Loucy (cell line): ENCODE measurements at regions not wholly inside any gene's neighbourhood (a gene's known extent, or its start where the extent isn't known, plus 50 kb on each side); places are given as distances from the start of the nearest gene placed in this dataset.

Experiments
- H2AFZ ChIP-seq: fragments of 200-600 bp; sonication (generic); 2 replicates; pipeline ENCODE4 v1.6.0; 2016; ENCODE audit warnings: antibody characterized with exemption, mild to moderate bottlenecking, low read length, moderate library complexity
- H3F3A ChIP-seq: fragments of 200-600 bp; 2 replicates; pipeline ENCODE4 v1.6.0; 2016; ENCODE audit warnings: antibody characterized with exemption, low read depth, mild to moderate bottlenecking
- H3K27me3 ChIP-seq: fragments of 200-600 bp; sonication (generic); 2 replicates; pipeline ENCODE4 v1.6.1; 2014; ENCODE audit warnings: low read length, mild to moderate bottlenecking; ENCODE audit not compliant: insufficient read depth, poor library complexity, severe bottlenecking
- H3K36me3 ChIP-seq: fragments of 200-600 bp; sonication (generic); 2 replicates; pipeline ENCODE4 v1.6.1; 2016; ENCODE audit warnings: low read length; ENCODE audit not compliant: insufficient read depth
- H3K4me1 ChIP-seq: fragments of 200-600 bp; sonication (generic); 2 replicates; pipeline ENCODE4 v1.5.1; 2014; ENCODE audit warnings: low read length, mild to moderate bottlenecking; ENCODE audit not compliant: insufficient read depth, poor library complexity, severe bottlenecking
- H3K4me2 ChIP-seq: fragments of 200-600 bp; sonication (generic); 2 replicates; pipeline ENCODE4 v1.6.0; 2014; ENCODE audit warnings: antibody characterized with exemption, low read length, low read depth, mild to moderate bottlenecking; ENCODE audit not compliant: poor library complexity, severe bottlenecking
- H3K4me3 ChIP-seq: fragments of 200-600 bp; sonication (generic); 2 replicates; pipeline ENCODE4 v1.5.1; 2014; ENCODE audit warnings: low read length, mild to moderate bottlenecking, mixed read lengths; ENCODE audit not compliant: poor library complexity, severe bottlenecking
- H3K79me2 ChIP-seq: fragments of 200-600 bp; sonication (generic); 2 replicates; pipeline ENCODE4 v1.6.1; 2014; ENCODE audit warnings: low read length; ENCODE audit not compliant: insufficient read depth
- H3K9ac ChIP-seq: fragments of 200-600 bp; sonication (generic); 2 replicates; pipeline ENCODE4 v1.6.0; 2014; ENCODE audit warnings: mild to moderate bottlenecking, low read depth, low read length, moderate library complexity; ENCODE audit not compliant: poor library complexity, severe bottlenecking
- H3K9me2 ChIP-seq: fragments of 200-600 bp; sonication (generic); replicated peaks from 2 replicates; pipeline ENCODE4 v1.6.1; 2016; ENCODE audit warnings: low read depth, low read length, mixed read lengths
- H3K9me3 ChIP-seq: fragments of 200-600 bp; sonication (generic); 2 replicates; pipeline ENCODE4 v1.6.1; 2014; ENCODE audit warnings: mild to moderate bottlenecking, antibody characterized with exemption, low read length, low read depth; ENCODE audit not compliant: insufficient read depth
- H4K20me1 ChIP-seq: fragments of 200-600 bp; sonication (generic); 2 replicates; pipeline ENCODE4 v1.6.0; 2014; ENCODE audit warnings: antibody characterized with exemption, low read length, mild to moderate bottlenecking; ENCODE audit not compliant: insufficient read depth, poor library complexity, severe bottlenecking
- CTCF ChIP-seq: fragments of 200-600 bp; sonication (generic); conservative IDR thresholded peaks from 2 replicates; pipeline ENCODE4 v1.5.1; 2014; ENCODE audit warnings: mild to moderate bottlenecking, antibody characterized with exemption, low read length
- EZH2phosphoT487 ChIP-seq: fragments of 200-600 bp; IDR thresholded peaks from 2 replicates; pipeline ENCODE4 v1.6.1; 2018; ENCODE audit warnings: antibody characterized with exemption, mild to moderate bottlenecking, moderate library complexity, borderline replicate concordance

GRCh38 chr4:81796790-81797528 lies 325.3 kb upstream of the RASGEF1B start:
- H3F3A ChIP-seq, result no peaks in the 10 kb centered on the region
- H3K36me3 ChIP-seq, result no peaks in the 10 kb centered on the region
- H3K9me2 ChIP-seq, result no peaks in the 10 kb centered on the region
- no peaks in the 10 kb centered on the region for H4K20me1 ChIP-seq
- H3K4me2 ChIP-seq, result no peak overlapping the region
- H3K9ac ChIP-seq, result no peak overlapping the region
- H3K79me2 ChIP-seq, result no peaks in the 10 kb centered on the region
- H3K4me1 ChIP-seq, result no peaks in the 10 kb centered on the region
- no peak overlapping the region for H2AFZ ChIP-seq
- TF ChIP-seq EZH2phosphoT487 (no peak), CTCF (no peak)
- no peaks in the 10 kb centered on the region for H3K27me3 ChIP-seq
- no peak overlapping the region for H3K4me3 ChIP-seq
- H3K9me3 ChIP-seq, result no peaks in the 10 kb centered on the region

- Histone ChIP-seq H3K9me2 (no peaks in the 10 kb centered on the region), H3K9me3 (no peaks in the 10 kb centered on the region), H4K20me1 (no peaks in the 10 kb centered on the region), H3K27me3 (no peaks in the 10 kb centered on the region), H3F3A (no peaks in the 10 kb centered on the region), H3K4me1 (peaks cover 6% of the 10 kb centered on the region), H3K9ac (no peak overlapping the region), H3K4me3 (no peak overlapping the region), H2AFZ (no peak overlapping the region), H3K4me2 (no peak overlapping the region), H3K36me3 (no peaks in the 10 kb centered on the region), H3K79me2 (no peaks in the 10 kb centered on the region)
- TF ChIP-seq EZH2phosphoT487, result no peak
- no peak for TF ChIP-seq CTCF
Measured at GRCh38 chr4:81792521-81792920, 320.8 kb upstream of the RASGEF1B start.

- Histone ChIP-seq H4K20me1 (no peaks in the 10 kb centered on the region), H3K79me2 (no peaks in the 10 kb centered on the region), H3K27me3 (no peaks in the 10 kb centered on the region), H3K9me3 (no peaks in the 10 kb centered on the region), H3K36me3 (no peaks in the 10 kb centered on the region), H3K9ac (no peak overlapping the region), H3K4me3 (no peak overlapping the region), H3K4me2 (no peak overlapping the region), H2AFZ (no peak overlapping the region), H3F3A (no peaks in the 10 kb centered on the region), H3K9me2 (no peaks in the 10 kb centered on the region), H3K4me1 (peaks cover 22% of the 10 kb centered on the region)
- TF ChIP-seq EZH2phosphoT487 (no peak), CTCF (no peak)
Measured at GRCh38 chr4:81790477-81790876, 318.8 kb upstream of the RASGEF1B start.
